NT2/D1 (cell line): ENCODE measurements at regions not wholly inside any gene's neighbourhood (a gene's known extent, or its start where the extent isn't known, plus 50 kb on each side); places are given as distances from the start of the nearest gene placed in this dataset.

Experiments used
- SUZ12 ChIP-seq: IDR thresholded peaks from 2 replicates; pipeline ENCODE4 v1.6.1; 2011; ENCODE audit not compliant: insufficient read length, insufficient read depth; ENCODE audit errors: extremely low read depth
- ZNF274 ChIP-seq: IDR thresholded peaks from 2 replicates; pipeline ENCODE4 v1.6.1; 2011; ENCODE audit warnings: mild to moderate bottlenecking, low read depth, low read length

DNA sequence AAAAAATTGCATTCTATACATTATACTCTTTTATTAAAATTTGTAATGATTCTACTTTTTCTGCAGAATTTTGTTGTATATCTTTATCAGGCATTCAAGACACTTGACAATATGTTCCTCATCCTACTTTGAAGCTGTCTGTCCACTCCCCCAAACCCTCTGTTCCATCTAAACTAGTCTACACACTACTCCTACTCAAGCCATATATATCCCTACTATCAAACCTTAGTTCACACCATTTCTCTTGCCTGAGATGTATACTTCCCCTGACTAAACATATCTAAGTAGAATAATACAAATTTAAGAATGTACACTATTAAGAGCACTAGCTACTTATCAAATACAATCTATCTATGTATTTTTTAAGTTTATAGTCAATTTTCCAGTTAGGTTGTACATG is 107.1 kb upstream of the FTMT start:
- TF ChIP-seq SUZ12 (no peak), ZNF274 (no peak)
